Posterior cingulate gyrus (tissue), 11 donors: ENCODE measurements at regions not wholly inside any gene's neighbourhood (a gene's known extent, or its start where the extent isn't known, plus 50 kb on each side); places are given as distances from the start of the nearest gene placed in this dataset.
"Not testable (repeated sequence)": the region's sequence is repeated elsewhere in the genome, so short reads cannot be mapped to it uniquely, and the experiment has no call there.

ENCODE experiments used
- DNase-seq, 10 donors: peaks; one replicate each; pipeline versions ENCODE4 v3.0.0 to v3.0.0-alpha.2; 2020 to 2021; ENCODE audit warnings: mixed read lengths in 3 of 10
- intact Hi-C: fragments of 100-400 bp; cut with DNase I; formaldehyde crosslinking; loops from one replicate; pipeline ENCODE4 v1.15.1; 2023

DNA sequence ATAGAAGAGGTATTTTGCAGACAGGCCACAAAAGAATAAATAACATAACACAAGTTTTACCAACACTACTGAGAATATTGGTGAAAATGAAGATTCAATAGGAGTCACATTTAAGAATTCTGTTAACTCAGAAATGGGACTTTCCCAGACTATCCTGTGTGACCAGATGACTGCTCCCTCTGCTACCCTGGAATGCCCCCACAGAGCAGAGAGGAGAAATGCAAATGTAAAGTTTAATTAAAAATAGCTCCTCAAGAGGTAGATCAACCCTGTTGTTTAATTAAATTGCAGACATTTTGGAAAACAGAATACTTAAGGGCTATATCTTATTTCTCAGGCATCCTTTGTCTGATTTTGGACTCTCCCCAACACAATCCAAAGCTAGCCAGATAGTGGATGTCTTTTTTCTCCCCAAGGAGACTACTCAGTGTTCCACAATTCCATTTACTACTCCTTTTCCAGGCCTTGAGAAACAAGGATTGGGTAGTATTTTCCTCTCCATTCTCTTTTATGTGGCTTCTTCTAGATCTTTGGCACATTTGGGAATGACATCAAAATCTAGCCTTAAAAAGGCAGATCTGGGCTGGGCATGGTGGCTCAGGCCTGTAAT is 104.7 kb upstream of the TSC22D1 start:
- DNase-seq, result no peak
- intact Hi-C loops, result no loop called here

DNA sequence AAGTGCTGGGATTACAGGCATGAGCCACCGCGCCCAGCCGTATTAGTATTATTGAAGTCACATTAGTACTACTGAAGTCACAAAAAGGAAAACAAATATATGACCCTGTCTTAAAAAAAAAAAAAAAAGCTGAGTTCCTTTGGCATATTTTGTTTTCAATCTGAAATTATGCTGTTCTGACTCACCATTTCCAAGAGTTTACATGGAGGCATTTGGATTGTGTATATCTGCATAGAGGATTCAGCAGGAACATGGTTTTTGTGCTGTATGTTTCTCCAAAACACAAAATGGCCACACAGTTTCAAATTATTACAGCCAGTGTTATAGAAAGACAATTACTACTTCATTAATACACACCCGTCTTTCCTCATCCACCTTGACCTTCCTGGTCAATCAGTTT is 103.5 kb upstream of the TSC22D1 start:
- intact Hi-C loops, result no loop called here
- no peak for DNase-seq

DNA sequence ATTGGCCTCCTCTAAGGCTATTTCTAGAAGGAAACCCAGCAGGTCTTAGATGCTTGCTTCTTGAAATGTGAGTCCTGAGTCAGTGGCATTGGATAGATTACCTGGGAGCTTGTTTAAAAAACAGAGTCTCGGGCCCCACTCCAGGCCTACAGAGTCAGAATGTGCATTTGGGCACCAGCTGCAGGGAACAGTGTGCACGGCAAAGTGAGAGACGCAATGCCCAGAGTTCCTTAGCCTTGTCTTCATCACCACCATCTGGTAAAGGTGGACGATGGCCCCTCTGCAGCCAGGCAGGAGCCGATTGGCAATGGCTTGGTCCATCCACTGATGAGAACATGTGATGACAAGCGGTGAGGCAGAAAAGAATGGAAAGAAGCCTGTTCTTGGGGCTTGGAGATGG is 102.1 kb upstream of the TSC22D1 start:
- intact Hi-C loops, result no loop called here
- no peak for DNase-seq

- intact Hi-C loops, result no loop called here
- DNase-seq, result no peak
These were observed 100.4 kb upstream of the TSC22D1 start for GRCh38 chr13:44676534-44676933.

GRCh38 chr13:44669534-44669933 is 93.4 kb upstream of the TSC22D1 start:
- DNase-seq, result no peak
- intact Hi-C loops, result no loop called here

- intact Hi-C loops, result no loop called here
- no peak for DNase-seq
These were observed 92.6 kb upstream of the TSC22D1 start for GRCh38 chr13:44668688-44669087.

DNA sequence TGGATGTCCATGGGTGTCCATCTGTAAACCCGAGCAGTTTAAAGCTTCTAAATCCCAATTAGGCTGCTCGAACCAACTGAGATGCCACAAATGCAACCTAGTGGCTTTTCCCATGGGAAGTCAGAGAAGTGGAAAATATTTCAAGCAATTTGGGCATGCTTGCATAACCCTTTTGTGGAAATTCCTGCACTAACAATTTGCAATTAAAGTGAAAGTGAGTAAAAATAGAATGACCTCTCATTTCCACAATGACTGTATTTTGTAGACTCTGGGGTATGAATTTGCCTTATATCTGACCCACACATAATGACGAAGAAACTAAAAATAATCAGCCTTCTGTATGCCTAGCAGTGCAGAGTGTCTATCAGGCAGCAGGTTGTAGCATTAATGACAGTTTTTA is 91.8 kb upstream of the TSC22D1 start:
- no peak for DNase-seq
- intact Hi-C loops, result no loop called here

DNA sequence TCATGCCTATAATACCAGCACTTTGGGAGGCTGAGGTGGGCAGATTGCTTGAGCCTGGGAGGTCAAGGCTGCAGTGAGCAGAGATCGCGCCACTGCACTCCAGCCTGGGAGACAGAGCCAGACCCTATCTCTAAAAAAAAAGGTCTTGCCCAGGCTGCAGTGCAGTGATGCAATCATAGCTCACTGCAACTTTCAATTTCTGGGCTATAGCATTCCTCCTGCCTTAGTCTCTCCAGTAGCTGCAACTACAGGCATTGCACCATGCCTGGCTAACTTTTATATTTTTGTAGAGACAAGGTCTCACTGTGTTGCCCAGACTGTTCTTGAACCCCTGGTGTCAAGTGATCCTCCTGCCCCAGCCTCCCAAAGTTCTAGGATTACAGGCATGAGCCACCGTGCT is 90.4 kb upstream of the TSC22D1 start:
- intact Hi-C loops, DNase-seq: not testable (repeated sequence)

GRCh38 chr13:44664308-44664707 is 88.2 kb upstream of the TSC22D1 start:
- DNase-seq, result no peak
- intact Hi-C loops, result no loop called here

DNA sequence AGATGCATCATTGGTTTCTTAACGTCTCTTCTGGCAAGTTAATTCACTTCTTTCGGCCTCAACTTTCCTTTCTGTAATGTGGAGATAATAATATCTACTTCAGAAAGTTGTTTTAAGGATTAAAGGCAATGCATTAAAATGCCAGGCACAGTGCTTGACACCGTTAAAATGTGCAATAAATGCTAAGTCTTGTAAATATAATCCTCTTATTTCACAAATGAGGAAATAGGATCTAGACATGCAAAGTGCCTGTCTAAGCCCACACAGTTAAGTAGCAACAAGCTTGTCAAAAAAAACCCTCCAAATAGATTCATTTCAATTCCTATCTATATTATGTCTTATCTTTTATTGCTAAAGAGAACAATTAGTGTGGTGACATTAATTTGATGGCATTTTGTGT is 86.4 kb upstream of the TSC22D1 start:
- intact Hi-C loops, result no loop called here
- no peak for DNase-seq

DNA sequence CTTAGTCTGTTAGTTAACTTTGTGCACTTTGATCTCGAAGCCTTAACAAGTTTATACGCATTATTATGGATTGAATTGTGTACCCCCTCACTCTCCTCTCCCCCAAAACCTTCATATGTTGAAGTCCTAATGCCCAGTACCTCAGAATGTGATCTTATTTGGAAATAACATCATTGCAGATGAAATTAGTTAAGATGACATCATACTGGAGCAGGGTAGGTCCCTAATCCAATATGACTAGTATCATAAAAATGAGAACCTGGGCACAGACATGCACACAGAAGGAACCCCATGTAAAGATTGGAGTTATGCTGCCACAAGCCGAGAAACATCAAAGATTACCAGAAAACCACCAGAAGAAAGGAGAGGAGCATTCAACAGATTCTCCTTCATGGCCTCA is 85.8 kb upstream of the TSC22D1 start:
- intact Hi-C loops, result no loop called here
- no peak for DNase-seq

DNA sequence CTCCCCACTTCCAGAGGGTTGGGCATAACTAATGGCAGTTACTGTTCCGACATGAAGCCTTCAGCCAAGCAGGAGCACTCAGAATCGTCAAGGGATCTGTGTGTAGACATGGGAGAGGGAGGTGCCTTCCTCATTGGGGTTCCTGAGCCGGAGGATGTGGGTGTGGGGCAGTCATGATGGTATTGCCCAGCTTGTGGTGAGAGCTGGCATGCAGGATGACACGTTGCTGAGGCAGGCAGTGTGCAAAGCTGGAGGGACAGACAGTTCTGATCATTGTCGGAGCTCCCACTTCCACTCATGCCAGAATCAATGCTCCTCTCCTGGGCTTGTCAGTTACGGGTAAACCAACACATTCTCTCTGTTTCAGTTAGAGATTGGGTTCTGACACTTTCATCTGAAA is 83.9 kb upstream of the TSC22D1 start:
- peak in 1 of 10 donors; percentile 30 for DNase-seq
- intact Hi-C loops, result no loop called here

DNA sequence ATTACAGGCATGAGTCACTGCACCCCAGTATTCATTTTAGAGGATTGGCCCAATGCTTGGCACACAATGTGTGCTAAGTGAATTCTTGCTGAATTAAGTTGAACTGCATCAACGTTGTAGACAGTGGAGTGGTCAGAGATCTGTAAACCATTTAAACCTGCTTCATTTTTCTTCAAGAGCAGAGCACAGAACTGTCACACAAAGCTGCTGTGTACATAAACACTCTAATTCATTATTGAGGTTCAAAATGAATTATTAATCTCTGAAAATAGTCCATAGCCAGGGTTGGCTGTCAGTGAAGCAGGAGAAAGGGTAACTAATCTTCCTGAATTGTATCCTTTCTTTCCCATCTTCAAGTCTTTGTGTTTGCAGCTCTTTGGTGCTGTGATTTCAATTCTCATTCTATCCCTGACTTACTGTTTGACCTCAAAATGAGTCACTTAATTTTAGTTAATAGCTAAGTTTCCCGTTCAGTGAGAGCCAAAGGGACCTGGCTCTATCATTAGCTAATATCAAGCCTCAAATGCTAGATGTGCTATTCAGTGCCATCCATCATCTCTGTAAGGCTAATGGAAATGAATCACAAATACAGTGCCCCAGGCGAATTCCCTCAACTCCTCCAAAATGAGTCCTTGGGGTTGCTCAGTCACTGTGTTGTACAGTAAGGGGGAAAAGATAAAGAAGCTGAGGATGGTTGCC is 77.0 kb upstream of the TSC22D1 start:
- intact Hi-C loops, result no loop called here
- DNase-seq, result peak in 1 of 10 donors; percentile 1

DNA sequence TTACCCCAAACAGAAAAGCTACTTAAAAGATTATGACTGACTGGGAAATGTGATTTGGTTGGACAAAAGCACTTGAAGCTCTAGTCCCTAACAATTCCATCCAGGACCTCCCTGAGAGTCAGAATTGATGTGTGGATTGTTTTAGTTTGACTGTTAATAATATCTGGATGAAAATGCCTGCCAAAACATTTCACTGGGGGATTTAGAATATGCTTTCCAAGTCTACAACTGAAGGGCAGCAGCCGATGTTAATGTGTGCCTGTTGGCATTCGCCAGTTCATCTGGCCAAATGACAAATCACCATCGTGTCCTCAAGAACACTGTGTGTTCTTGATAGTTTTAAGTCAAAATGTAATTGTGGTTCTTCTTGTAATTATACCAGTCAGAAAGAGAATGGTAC is 76.0 kb upstream of the TSC22D1 start:
- DNase-seq, result no peak
- intact Hi-C loops, result no loop called here

DNA sequence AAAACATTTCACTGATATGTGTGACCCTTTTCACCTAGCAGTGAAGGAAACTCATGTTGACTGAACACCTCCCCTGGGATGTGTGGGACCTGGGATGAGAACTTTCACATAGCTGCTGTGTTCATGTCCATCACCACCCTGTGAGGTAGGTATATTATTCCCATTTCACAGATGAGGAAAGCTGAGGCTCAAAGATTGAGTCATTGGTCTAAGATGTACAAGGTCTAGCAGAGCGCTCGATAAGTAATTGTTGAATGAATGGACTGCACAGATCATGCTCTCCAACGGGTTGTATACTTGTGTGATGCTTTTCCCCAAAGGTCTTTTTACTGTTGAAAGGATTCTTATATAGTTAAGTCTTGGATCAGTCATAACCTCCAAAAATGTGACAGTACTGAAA is 75.6 kb upstream of the TSC22D1 start:
- intact Hi-C loops, result no loop called here
- no peak for DNase-seq

DNA sequence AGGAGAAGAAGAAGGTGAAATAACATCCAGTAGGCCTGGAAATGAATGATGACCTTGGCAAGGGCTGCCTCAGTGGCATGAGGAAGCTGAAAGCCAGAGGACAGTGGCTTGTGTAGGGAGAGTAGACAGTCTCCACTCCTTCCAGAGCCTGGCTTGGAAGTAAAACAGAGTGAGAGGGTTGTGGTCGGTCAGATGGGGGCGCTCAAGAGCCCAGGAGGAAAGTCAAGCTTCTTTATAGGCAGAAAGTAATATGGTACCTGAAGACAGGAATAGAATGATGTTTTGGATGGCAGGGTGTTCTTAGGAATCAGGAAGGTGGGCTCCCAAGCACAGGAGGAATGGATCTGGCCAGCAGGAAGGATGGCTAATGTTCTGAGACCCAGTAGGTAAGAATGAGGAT is 75.1 kb upstream of the TSC22D1 start:
- intact Hi-C loops, result no loop called here
- peak in 1 of 10 donors; percentile 1 for DNase-seq

- intact Hi-C loops, result no loop called here
These were observed 73.7 kb upstream of the TSC22D1 start for GRCh38 chr13:44649834-44650233.

DNA sequence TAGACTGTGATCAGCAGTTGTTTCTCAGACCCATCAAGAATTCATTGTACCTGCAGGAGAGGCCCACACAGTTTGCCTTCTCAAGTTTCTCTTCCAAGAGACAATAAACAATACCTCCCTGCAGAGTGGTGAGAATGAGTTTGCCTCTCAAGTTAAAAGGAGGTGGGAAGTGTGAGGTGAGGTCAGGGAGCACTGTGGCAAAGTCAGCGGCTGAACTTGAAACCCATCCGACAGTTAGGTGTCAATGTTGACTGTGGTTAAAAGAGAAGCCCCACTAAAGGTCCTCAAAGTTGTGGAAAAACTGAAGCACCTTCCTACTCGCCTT is 72.9 kb upstream of the TSC22D1 start:
- peak in 1 of 10 donors; percentile 26 for DNase-seq
- intact Hi-C loops, result no loop called here

More at GRCh38 chr13:44649834-44650233, 73.7 kb upstream of the TSC22D1 start:
- no peak for DNase-seq

- no peak for DNase-seq
- intact Hi-C loops, result no loop called here
These were observed 72.4 kb upstream of the TSC22D1 start for GRCh38 chr13:44648392-44649103.

DNA sequence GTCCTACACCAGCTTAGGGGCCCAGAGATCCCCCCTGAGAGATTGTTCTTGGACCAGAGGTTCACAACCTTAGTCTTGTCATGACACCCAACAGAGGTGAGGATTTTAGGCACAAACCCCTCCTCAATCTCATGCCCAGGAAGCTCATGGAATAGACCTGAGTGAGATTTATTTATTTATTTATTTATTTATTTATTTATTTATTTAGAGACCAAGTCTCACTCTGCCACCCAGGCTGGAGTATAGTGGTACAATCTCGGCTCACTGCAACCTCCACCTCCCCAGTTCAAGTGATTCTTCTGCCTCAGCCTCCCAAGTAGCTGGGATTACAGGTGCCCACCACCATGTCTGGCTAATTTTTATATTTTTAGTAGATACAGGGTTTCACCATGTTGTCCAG is 71.4 kb upstream of the TSC22D1 start:
- intact Hi-C loops, result not testable (repeated sequence)
- DNase-seq, result peak in 1 of 10 donors; percentile 12

DNA sequence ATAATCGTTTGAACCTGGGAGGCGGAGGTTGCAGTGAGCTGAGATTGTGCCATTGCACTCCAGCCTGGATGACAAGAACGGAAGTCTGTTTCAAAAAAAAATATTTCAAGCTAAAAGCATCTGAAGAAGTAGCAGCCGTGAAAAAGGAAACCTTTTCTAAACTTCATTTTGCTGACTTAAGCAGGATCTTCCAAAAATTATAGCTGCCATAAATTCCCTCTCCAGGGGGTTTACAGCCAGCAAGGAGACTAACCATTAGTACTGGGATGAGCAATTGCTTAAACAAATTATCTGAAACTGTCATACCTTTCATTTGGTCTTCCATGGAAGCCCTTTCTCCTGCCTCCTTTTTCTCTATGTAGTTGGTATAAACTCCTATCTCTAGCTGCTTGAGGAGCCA is 69.9 kb upstream of the TSC22D1 start:
- intact Hi-C loops, result no loop called here
- no peak for DNase-seq

DNA sequence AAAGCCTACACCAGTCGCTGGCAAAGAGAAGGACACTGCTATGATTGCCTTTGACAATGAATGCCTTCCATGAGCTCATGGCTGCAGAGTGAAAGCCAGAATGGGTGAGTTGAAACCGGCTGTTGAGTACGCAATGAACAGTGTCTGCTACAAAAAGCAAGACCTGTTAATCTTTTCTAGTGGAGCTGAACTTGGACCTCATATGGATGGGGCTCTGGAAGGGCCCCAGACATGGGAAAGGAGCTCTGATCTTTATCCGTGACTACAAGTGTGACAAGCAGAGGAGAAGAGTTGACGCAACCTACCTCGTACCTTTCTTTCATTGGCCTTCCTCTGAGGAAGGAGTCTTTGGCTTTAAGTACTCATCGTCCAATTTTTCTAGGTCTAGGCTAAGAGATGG is 67.1 kb upstream of the TSC22D1 start:
- no peak for DNase-seq
- intact Hi-C loops, result no loop called here
